OCI-LY1 (cell line): ENCODE measurements at regions not wholly inside any gene's neighbourhood (a gene's known extent, or its start where the extent isn't known, plus 50 kb on each side); places are given as distances from the start of the nearest gene placed in this dataset.

Experiments
- CTCF ChIP-seq: fragments of 200-600 bp; sonication (generic), shearing (Covaris generic); IDR thresholded peaks from 2 replicates; pipeline ENCODE4 v1.5.1; 2017; ENCODE audit warnings: mild to moderate bottlenecking, antibody characterized with exemption, low read length, moderate library complexity, mixed read lengths
- EZH2 ChIP-seq: fragments of 200-600 bp; sonication (generic), shearing (Covaris generic); IDR thresholded peaks from 2 replicates; pipeline ENCODE4 v1.8.0; 2017; ENCODE audit warnings: borderline replicate concordance, mixed run types, mild to moderate bottlenecking, antibody characterized with exemption, low read length, moderate library complexity, mixed read lengths

GRCh38 chr20:61019322-61019721, 232.7 kb upstream of the CDH4 start:
- TF ChIP-seq CTCF (no peak), EZH2 (no peak)
